GM18511 (cell line): ENCODE measurements at regions not wholly inside any gene's neighbourhood (a gene's known extent, or its start where the extent isn't known, plus 50 kb on each side); places are given as distances from the start of the nearest gene placed in this dataset.

Experiments used
- ATAC-seq: cut with Tn5 transposase; IDR thresholded peaks from one replicate; pipeline ENCODE4 v1.9.1; 2021; ENCODE audit warnings: mild to moderate bottlenecking, moderate library complexity; ENCODE audit not compliant: unreplicated experiment

- ATAC-seq: no peak
These were observed 448.1 kb upstream of the DCC start for GRCh38 chr18:51891876-51892275.

GRCh38 chr18:51897884-51898283 lies 442.1 kb upstream of the DCC start:
- no peak for ATAC-seq

GRCh38 chr18:51907687-51908597 lies 432.1 kb upstream of the DCC start:
- ATAC-seq: no peak

DNA sequence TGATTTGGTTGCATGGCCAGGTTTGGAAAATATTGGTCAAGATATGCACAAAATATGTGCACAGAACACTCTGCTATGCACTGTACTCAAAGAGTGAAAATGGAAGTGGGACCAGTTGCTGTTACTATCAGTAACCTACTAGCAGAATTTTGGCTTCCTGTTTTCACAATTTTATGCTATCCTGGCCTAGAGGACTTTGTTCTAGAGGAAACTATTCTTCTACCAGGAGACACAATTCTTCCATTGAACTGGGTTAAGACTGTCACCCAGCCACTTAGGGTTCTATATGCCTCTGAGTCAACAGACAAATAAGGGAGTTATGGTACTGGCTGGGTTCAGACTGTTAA lies 431.4 kb upstream of the DCC start:
- no peak for ATAC-seq

GRCh38 chr18:51911584-51911983 lies 428.4 kb upstream of the DCC start:
- no peak for ATAC-seq

GRCh38 chr18:51912381-51912780 lies 427.6 kb upstream of the DCC start:
- no peak for ATAC-seq

DNA sequence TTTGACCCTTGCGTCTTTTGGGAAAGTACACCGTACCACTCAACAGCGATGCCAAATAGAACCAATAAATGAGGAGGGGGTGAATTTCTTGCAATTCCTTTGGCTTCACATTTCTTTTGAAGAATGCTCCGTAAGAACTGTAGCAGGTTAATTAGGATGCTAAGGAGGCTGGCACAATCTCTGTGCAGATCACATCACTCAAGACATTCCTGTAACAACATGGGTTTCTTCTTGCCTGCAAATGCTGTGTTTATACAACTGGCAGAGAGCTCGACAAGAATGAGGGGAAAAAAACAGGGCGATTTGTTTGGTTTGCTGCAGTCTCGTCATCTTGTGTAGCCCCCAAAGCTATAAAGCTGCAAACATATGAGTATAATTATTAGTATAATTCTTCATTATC lies 424.8 kb upstream of the DCC start:
- no peak for ATAC-seq

DNA sequence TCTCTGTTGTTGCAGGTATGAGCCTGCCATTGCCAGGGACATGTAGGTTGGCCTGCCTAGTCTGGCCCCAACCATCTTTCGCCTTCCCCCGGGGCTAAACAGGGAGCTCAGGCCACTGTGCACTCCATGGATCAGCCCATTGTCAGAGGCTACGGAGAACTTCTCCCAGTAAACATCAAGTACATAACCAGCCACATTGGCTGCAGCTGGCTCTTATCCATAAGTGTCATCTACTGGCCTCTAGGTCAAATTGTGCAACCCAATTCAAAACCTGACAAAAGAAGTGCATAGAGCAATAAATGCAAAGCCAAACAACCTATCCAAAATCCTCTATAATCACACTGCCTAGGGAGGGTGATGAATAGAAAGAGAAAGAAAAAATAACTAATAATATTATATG lies 418.1 kb upstream of the DCC start:
- no peak for ATAC-seq

DNA sequence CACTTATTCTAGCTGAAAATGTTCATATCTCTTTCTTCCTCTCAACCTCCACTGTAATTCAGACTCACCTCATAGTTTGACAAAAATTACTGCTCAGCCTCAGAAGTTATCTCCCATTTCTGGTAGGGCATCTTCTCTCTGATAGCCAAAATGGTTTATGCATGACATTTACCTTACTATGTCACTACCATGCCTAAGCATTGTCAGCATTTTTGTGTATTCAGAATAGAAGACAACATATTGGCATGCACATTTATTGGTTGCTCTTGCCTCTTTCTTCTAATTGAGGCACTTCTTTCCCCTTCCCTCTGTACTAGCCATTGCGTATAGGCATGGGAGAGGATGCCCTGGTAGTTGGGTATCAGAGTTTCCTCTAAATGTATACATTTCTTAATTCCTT lies 406.1 kb upstream of the DCC start:
- ATAC-seq: no peak

DNA sequence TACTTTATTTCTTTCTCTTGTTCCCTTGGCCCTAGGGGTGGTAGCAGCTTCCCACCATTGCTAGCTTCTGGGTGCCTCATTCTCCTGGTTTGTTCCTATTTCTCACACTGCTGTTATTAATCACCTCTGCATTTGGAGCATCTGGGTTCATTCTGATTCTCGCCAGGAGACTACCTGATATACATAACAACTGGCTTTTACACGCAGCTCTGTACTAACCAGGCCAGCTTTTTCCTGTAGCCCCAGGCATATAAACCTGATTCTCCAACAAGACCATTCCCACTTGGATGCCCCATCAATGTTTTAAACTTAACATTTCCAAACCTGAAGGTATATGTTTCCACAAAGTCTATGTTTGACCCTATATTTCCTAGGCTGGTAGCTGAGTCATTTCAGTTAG lies 403.9 kb upstream of the DCC start:
- no peak for ATAC-seq

DNA sequence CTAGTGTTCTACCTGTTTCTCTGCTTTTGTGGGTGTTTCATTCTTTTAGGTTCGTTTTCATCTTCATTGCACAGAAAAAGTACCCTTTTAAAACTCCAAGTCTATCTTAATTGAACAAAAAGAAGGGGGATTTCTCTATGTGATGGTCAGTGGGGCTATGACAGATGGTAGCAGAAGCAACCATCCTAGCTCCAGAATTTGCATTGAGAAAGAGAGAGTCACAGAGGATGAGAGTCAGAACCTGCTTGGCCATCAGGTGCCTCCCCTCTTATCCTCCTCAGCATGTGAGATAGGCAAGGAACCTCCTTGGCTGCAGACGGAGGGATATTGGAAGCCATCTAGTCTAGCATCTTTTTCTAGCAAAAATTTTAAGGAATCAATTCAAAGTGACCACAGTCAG lies 398.0 kb upstream of the DCC start:
- no peak for ATAC-seq

- ATAC-seq: no peak
These were observed 396.7 kb upstream of the DCC start for GRCh38 chr18:51943281-51943680.

GRCh38 chr18:51946946-51947345 lies 393.1 kb upstream of the DCC start:
- ATAC-seq: no peak

DNA sequence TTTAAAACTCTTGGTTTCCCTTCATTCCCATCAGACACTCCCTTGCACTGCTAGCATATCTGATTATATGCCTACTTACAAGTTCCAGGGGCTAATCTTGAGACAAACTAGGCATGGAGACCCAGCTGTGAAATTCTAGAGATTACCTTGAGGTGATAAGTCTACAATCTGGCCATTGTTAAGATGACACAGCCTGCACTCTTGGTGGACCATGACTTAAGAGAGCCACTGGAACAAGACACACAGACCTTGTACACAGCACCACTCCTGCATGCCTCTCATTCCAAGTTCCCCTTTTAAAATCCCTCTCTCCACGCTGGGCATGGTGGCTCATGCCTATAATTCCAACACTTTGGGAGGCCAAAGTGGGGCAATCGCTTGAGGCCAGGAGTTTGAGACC lies 387.2 kb upstream of the DCC start:
- ATAC-seq: no peak

DNA sequence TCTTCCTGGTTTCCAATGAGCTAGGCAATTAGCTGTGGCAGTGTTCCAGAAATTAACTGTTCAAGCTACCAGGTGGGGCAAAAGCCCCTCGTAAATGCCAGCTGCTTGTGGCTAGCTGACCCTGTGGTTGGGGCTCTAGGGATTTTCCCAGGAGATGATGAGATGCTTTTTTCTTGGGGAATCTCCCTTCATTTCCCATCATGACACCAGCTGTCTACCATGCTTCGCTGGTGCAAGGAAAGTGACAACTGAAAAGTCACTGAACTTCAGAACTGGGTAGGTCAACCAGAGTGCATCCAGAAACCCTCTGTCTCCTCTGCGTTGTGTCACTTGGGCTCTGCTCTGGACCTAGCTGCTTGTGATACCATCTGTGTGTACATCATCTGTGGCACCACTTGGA lies 386.5 kb upstream of the DCC start:
- peak; percentile 86 for ATAC-seq

DNA sequence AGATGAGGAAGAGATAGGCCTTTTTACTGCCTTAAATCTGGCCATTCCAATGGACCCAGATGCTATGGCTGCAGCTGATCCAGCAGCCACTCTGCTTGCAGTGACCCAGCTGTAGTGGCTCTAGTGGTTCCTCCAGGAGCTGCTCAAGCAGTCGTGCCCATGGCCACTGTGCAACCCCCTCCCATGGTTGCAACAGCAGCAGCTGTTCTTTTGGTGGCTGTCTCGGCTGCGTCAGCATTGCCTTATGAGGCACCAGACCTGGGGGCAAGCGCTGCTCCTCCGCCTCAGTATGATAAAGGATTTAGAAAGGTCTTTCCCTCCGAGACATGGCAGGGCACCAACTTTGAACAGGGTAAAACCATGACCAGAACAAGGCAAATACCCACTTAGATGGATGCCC lies 384.9 kb upstream of the DCC start:
- no peak for ATAC-seq

- no peak for ATAC-seq
These were observed 383.0 kb upstream of the DCC start for GRCh38 chr18:51957001-51957400.

DNA sequence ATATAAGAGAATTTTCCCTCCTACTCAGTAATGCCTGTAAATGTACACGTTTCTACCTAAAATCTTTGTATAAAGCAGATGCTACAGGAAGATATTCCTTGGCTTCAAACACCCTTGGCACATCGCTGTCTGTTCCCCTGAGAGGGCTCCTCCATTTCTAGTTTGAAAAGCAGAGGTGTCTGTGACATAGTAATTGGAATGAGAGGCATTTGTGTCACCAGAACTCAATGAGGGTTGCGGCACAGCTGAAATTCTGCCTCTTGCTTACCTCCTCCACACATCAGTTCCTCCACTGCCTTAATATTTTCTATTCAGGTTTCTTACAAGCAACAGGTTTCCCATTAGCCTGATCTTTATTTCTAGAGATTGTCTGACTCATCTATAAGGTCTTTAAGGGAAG lies 359.9 kb upstream of the DCC start:
- ATAC-seq: no peak

DNA sequence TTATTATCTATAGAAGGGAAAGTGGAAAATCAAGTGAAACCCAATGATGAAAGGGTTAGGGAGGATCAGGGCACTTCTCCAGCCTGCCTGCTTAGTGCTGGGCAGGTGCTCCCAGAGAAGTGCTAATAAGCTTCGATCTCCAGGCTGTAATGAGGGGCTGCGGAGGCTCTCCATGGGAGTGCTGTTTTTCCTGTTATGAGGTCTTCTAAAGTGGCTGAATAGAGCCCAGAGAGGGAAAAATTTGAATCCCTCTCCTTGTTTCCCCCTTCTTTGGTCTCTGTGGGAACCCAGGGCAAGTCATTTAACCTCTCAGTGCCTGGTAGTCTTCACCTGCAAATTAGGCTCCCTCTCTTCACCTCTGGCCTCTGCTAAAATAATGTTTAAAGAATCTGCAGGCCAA lies 351.7 kb upstream of the DCC start:
- ATAC-seq: no peak

DNA sequence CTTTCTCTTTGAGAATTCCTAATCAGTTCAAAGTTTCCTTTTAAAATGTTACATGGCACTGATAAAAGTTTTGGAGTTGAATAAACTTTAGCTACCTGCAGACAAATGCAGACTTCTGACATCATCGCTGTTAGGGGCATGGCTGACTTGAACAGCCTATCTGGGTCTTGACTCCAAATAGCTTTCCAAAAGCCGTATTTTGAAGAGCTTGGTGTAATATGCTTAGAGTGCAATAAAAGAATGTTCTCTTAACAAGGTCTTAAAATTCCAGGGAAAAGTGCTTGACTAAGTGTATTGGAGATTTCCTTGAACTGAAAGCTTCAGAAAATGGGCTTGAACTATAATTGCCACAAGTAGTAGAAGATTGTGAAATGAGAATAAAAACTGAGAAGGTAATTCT lies 342.9 kb upstream of the DCC start:
- ATAC-seq: no peak

GRCh38 chr18:51998066-51998465 lies 341.9 kb upstream of the DCC start:
- no peak for ATAC-seq

DNA sequence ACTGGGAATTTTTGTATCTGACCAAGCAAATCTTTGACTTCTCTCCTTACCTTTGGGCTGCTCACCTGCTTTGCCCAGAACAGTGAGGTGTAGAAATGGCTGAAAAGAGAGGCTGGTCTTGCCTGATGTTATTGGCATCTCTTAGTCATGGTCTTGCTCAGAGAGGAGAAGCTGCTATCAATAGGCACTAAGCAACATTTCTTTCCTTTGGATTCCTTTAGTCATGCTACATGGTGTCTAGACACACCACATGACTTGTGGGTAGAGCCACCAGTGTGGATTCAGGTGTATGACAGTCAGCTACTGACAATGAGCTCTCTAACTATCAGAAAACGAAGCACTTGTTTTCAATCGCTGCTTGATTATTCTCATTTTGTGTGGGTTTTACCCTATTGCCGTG lies 341.3 kb upstream of the DCC start:
- no peak for ATAC-seq

DNA sequence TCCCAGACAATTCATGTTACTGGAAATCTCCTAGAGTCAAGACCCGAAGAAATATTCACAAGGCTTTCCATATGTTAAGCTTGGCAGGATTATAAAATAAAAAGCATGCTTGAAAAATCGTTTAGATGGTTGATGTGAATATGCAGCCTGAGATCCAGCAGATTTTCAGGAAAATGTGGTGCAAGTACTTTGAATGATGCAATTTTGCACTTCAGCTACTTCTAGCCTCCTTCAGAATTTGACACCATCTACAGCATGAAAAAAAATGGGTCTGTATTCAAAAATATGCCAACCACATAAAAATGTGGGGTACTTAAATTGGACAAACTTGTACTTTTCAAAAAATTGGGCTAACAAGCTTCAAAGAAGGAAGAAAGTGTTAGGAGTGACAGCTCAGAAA lies 340.6 kb upstream of the DCC start:
- ATAC-seq: no peak
